ENCODE measurements at regions not wholly inside any gene's neighbourhood (a gene's known extent, or its start where the extent isn't known, plus 50 kb on each side); places are given as distances from the start of the nearest gene placed in this dataset.
"Not testable (repeated sequence)": the region's sequence is repeated elsewhere in the genome, so short reads cannot be mapped to it uniquely, and the experiment has no call there.

GRCh38 chr22:26768156-26768515 lies 110.7 kb downstream of the MIAT start:
- no peak for DNase-seq (ENCODE audit: low read depth in 4 of 4, low spot score in 3 of 4)

- no peak for DNase-seq (ENCODE audit: low read depth in 4 of 4, low spot score in 3 of 4)
Measured at GRCh38 chr22:26768952-26769351, 111.6 kb downstream of the MIAT start.

- no peak for DNase-seq (ENCODE audit: low read depth in 4 of 4, low spot score in 3 of 4)
Measured at GRCh38 chr22:26769663-26770062, 112.3 kb downstream of the MIAT start.

GRCh38 chr22:26770624-26771023 lies 113.2 kb downstream of the MIAT start:
- DNase-seq (ENCODE audit: low read depth in 4 of 4, low spot score in 3 of 4) = no peak

GRCh38 chr22:26773054-26773453 lies 115.7 kb downstream of the MIAT start:
- DNase-seq (ENCODE audit: low read depth in 4 of 4, low spot score in 3 of 4) = not testable (repeated sequence)

GRCh38 chr22:26775394-26775793 lies 118.0 kb downstream of the MIAT start:
- no peak for DNase-seq (ENCODE audit: low read depth in 4 of 4, low spot score in 3 of 4)

GRCh38 chr22:26777156-26777801 lies 119.9 kb downstream of the MIAT start:
- peak in 1 of 4 donors; percentile 12 for DNase-seq (ENCODE audit: low read depth in 4 of 4, low spot score in 3 of 4)

- DNase-seq (ENCODE audit: low read depth in 4 of 4, low spot score in 3 of 4) = no peak
Measured at GRCh38 chr22:26778372-26778771, 121.0 kb downstream of the MIAT start.

GRCh38 chr22:26779108-26779507 lies 121.7 kb downstream of the MIAT start:
- DNase-seq (ENCODE audit: low read depth in 4 of 4, low spot score in 3 of 4) = no peak

- DNase-seq (ENCODE audit: low read depth in 4 of 4, low spot score in 3 of 4) = no peak
Measured at GRCh38 chr22:26779929-26780328, 122.5 kb downstream of the MIAT start.

GRCh38 chr22:26780521-26780920 lies 123.1 kb downstream of the MIAT start:
- DNase-seq (ENCODE audit: low read depth in 4 of 4, low spot score in 3 of 4) = no peak

GRCh38 chr22:26781062-26781461 lies 123.7 kb downstream of the MIAT start:
- no peak for DNase-seq (ENCODE audit: low read depth in 4 of 4, low spot score in 3 of 4)

GRCh38 chr22:26781596-26781995 lies 124.2 kb downstream of the MIAT start:
- no peak for DNase-seq (ENCODE audit: low read depth in 4 of 4, low spot score in 3 of 4)

- DNase-seq (ENCODE audit: low read depth in 4 of 4, low spot score in 3 of 4) = no peak
Measured at GRCh38 chr22:26783885-26784284, 126.5 kb downstream of the MIAT start.

GRCh38 chr22:26784772-26785171 lies 127.4 kb downstream of the MIAT start:
- no peak for DNase-seq (ENCODE audit: low read depth in 4 of 4, low spot score in 3 of 4)

GRCh38 chr22:26785932-26786331 lies 128.5 kb downstream of the MIAT start:
- no peak for DNase-seq (ENCODE audit: low read depth in 4 of 4, low spot score in 3 of 4)

- DNase-seq (ENCODE audit: low read depth in 4 of 4, low spot score in 3 of 4) = no peak
Measured at GRCh38 chr22:26786398-26786797, 129.0 kb downstream of the MIAT start.

- DNase-seq (ENCODE audit: low read depth in 4 of 4, low spot score in 3 of 4) = no peak
Measured at GRCh38 chr22:26789951-26790350, 132.6 kb downstream of the MIAT start.

GRCh38 chr22:26792522-26792921 lies 135.1 kb downstream of the MIAT start:
- no peak for DNase-seq (ENCODE audit: low read depth in 4 of 4, low spot score in 3 of 4)

GRCh38 chr22:26796785-26797184 lies 139.4 kb downstream of the MIAT start:
- DNase-seq (ENCODE audit: low read depth in 4 of 4, low spot score in 3 of 4) = no peak

- no peak for DNase-seq (ENCODE audit: low read depth in 4 of 4, low spot score in 3 of 4)
Measured at GRCh38 chr22:26797910-26798309, 140.5 kb downstream of the MIAT start.

GRCh38 chr22:26798462-26799065 lies 141.2 kb downstream of the MIAT start:
- DNase-seq (ENCODE audit: low read depth in 4 of 4, low spot score in 3 of 4) = no peak

- DNase-seq (ENCODE audit: low read depth in 4 of 4, low spot score in 3 of 4) = no peak
Measured at GRCh38 chr22:26800858-26801257, 143.5 kb downstream of the MIAT start.

Measured in left renal pelvis (tissue), 4 donors.